GM19043 (cell line): ENCODE measurements at regions not wholly inside any gene's neighbourhood (a gene's known extent, or its start where the extent isn't known, plus 50 kb on each side); places are given as distances from the start of the nearest gene placed in this dataset.

ENCODE experiments used
- ATAC-seq: cut with Tn5 transposase; IDR thresholded peaks from one replicate; pipeline ENCODE4 v1.9.1; 2021; ENCODE audit warnings: low read depth; ENCODE audit not compliant: unreplicated experiment

DNA sequence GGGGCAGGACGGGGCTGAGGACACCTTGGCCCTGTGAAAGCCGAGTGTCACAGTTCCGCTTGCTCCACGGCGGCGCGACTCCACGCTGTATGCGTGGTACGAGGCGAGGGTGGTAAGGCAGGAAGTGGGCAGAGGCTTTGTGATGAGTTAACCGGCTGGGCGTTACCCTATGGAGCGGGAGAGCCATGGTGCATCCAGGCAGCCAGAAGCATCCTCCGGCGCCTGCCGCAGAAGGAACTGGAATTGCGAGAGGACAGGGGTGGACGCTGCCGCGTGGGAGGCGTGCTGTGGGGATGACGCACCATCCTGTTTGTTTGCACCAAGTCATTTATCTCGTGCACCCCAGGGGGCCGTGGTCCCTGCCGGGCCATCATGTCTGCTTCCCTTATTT is 643.9 kb downstream of the BRD1 start:
- no peak for ATAC-seq

DNA sequence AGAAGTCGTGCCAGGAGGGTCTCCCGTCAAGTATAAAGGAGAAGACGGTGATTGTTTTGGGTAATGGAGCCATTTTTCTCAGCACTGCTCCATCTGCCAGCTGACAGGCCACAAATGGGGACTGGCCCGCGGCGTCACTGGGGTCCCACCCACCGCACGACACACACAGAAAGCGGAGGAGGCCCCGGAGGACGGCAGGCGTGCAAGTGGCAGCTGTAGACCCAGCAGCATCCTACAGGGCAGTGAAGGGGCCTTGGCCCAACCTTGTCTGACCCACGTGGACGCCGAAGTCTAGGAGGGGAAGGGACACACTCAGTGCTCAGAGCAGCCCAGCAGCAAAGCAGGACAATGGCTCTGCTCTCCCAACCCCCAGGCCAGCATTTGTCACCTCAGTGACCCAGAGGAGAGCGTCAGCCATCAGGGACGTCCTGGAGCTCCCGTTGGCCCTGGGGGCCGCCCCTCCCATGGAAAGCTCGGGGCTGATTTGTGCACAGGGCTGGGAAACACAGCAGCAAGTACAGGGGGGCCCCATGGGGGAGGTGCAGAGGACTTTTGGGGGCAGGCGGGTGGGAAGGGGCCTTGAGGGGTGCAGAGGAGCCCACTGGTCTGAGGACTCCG is 644.4 kb downstream of the BRD1 start:
- ATAC-seq: no peak

DNA sequence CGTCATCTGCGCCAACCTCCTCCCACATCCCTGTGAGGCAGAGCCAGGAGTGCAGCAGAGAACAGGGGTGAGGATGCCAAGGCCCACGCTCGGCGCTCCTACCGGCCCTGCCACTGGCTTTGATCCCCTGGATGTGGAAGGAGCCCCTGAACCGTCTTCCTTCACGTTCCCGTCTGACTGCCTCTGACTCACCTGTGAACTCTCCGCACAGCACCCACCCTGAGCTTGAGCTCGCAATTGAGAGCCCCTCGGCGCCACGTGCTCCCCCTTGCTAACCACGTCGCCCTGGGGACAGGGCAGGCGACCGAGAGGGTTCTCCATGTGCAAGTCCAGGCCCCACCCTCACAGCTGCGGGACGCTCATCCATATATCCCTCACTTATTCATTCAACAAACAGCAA is 645.3 kb downstream of the BRD1 start:
- no peak for ATAC-seq

DNA sequence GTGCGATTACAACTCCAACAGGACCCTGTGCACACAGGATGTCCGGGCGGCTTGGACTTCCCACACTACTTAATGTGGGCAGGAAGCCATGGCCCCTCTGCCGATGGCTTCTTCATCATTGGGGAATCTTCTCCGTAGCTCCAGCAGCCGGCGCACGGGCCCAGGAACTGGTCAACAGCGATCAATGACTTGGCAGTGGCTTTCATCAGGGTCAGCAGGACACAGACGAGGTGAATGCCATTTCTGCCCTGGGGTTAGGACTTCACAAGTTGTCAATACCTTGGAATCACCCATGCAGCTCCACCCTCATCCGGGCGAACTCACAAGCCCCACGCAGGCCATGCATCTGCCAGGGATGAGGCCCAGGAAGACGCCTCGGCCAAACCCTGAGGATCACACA is 645.7 kb downstream of the BRD1 start:
- no peak for ATAC-seq

DNA sequence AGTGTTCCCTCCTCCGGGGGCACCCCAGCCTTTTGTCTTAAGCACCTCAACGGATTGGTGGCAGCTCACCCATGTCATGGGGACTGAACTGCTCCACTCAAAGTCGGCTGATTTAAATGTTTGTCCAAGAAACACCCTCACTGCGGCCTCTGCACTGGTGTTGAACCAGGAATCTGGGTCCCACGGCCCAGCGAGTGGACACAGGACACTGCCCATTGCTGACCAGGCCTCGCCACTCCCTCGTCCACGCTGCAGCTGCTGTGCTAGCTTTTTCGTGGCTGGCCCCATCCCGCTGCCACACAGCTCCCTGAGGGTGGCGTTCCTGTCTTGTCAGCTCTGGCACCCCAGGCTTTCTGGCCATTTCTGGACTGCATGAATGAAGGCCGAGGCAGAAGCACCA is 646.2 kb downstream of the BRD1 start:
- no peak for ATAC-seq

DNA sequence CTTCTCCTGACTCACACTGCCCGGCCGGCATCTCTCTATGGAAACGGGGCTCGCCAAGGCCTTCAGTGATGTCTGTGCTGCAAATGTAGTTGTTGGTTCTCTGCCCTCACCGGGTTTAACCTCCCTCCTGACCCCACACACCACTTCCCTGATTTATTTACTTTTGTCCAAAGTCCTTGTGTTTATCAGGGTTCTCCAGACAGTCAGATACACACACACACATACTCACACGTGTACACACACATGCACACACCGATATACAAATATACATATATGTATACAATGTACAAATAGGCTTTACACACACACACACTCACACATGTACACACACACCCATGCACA is 647.0 kb downstream of the BRD1 start:
- ATAC-seq: no peak

DNA sequence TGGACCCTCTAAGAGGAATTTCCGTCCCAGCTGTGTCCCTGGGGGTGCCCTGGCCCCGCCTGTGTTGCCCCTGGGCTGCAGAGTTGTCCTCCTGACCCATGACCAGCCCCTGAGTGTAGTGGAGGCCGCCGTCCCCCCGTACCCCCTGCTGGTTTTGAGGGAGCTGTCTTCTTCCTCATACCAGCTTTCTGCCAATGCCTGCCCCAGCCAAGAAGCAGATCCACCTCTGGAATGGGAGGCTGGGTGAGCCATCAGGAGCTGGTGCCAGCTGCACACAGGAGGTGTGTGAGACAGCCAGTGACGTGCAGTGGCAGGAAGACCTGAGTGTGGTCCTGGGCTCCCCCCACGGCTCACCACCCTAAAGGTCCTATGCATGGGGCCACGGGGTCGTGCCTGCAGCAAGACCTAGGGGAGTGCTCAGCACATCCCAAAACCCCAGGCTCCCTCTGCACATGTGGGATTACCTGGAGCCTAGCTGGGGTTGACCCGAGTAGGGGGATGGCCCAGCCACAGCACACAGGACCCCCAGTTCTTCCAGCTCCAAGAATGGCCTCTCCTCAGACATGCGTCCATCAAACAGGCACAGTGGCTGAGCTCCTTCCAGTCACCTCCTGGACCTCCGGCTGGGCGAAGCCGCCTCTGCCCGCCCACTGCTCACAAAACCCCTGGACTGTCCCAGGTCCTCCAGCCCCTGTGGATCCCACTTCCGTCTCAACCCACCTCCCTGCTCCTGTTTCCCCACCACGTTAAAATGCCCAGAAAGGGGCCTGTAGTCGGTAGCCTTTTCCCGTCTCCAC is 647.6 kb downstream of the BRD1 start:
- ATAC-seq: no peak

DNA sequence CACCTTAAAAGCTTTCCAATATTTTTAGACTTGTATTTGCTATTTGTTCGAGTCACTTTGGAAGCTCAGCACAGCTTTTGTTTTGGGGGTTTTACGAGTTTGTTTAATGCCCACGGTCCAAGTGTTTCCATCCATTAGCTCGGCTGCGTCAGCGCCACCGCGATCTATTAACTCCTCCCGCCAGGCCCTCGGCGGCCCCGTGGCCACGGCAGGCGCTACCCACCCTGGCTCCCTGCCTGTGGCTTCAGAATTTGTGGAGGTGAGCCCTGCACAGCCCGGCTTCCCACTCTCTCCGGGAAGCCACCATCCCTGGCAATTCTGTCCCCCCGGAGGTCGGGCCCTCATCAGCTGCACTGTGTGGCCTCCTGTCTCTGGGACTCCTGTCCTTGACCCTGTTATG is 648.5 kb downstream of the BRD1 start:
- ATAC-seq: no peak

DNA sequence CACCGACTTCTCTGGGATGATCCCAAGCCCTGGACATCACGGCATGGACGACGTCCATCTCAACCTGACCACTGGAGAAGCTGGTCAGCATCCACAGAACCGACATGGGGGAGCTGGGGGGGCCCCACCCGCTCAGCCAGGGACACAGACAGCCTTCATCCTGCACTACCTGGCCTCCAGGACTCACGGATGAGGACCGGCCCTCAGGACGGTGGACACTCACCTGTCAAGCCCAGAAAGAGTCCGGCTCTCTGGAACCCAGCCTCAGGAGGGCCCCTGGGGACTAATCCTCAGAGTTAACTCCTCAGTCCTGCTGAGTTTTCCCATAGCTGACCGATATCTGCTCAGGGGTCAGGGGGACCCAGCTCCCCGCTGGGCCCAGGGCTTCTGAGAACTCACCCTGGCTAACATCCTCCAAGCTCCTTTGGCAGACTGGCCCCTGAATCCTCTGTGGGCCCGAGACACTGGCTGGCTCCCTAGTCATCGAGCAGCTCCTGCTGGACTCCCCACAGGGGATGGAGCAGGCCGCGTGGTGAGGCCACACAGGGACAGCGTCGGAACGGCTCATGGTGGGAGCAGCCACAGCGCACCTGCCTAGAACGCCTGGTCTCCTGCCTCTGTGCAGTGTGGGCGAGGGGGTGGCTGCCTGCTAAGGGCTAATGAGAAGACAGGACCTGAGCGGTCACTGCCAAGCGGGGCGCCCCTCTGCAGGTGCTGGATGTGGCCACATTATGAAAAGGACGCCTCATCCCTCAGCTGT is 649.2 kb downstream of the BRD1 start:
- no peak for ATAC-seq

DNA sequence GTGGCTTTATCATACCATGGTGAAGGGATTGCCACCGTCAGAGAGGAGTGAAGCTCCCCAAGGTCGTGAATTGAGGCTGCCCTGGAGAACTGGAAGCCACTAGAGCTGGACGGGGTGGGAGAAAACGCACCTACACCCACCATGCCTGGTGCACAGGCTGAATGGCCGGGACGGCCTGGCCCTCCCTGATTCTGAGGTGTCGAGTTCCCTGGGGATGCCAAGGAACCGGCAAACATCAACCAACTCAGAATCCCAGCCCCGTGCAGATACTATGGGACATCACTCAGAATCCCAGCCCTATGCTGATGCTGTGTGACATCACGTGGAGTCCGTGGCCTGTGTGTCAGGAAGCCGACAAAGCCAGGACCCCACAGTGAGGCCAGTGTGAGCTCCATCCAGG is 650.0 kb downstream of the BRD1 start:
- ATAC-seq: no peak

DNA sequence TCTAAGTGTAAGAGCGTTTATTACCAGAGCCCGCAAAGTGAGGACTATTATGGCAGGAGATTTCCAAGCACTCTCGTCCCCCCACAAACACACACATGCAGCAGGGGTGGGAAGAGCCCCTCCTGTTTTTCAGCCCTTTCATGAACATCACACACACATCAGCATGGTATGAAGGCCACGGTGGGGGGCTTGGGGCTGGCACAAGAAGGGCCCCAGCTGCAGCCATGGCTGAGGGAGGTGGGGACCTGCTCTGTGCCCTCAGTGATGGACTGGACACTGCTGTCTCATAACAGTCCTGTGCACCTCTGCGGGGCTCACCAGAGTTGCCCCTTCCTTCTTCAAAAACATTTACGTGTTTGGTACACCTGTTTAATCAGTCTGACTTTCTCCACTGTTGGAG is 650.7 kb downstream of the BRD1 start:
- ATAC-seq: no peak

DNA sequence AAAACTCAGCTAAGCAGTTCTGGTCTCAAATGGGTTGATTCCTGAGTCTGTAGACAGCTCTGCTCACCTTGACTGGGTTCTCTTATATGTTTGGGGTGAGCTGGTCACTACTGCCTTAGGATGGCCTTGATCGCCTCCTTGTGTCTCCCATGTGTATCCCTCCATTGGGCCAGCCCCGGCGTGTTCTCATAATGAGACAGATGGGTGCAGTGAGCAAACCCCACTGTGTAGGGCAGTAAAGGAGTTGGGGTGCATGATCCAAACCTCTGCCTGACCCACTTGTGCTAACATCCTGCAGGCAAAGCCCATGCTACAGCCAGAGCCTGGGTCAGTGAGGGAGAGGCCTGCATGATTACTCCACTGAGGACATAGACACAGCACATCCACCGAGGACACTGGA is 657.6 kb downstream of the BRD1 start:
- ATAC-seq: no peak

DNA sequence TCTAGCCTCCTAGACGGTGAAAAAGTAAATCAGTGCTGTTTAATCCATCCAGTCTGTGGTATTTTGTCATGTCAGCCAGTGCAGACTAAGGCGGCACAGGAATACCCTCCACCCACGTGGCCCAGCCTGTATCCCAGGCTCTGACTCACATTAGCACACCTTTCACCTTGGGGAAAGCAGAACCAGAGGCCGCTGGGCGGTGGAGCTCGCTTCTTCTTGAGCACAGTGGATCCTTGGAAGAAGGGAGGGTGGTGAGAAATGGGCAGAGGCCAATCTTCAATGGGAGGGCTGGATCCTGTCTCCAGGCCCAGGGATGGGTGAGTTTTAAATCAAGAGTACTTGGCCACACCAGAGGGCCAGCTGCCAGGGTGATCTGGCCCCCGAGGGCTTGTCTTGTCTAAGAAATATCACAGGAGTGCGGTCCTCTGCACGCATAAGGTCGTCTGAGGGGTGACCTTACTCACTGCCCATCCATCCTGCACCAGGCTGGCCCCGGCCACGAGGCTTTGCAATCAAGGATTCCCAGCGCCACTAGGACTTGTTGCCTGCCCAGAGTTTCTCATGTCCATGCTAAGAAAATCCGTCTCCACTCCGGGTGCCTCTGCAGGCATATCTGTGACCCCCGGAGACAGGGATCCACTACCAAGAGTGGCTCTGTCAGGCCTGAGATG is 658.5 kb downstream of the BRD1 start:
- ATAC-seq: no peak

DNA sequence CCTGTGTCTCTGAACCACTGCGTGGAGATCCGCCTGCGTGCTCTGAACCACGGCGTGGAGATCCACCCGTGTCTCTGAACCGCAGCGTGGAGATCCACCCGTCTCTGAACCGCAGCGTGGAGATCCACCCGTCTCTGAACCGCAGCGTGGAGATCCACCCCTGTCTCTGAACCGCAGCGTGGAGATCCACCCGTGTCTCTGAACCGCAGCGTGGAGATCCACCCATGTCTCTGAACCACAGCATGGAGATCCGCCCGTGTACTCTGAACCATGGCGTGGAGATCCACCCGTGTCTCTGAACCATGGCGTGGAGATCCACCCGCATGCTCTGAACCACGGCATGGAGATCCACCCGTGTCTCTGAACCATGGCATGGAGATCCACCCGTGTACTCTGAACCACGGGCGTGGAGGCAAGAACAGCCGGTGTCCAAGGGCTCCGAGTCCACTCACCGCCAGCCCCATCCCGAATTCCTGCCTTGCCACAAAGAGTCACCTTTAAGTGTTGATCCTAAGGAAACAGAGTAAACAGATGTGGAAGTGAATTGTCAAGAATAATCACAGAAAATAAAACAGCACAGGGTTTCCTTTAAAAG is 659.4 kb downstream of the BRD1 start:
- no peak for ATAC-seq

DNA sequence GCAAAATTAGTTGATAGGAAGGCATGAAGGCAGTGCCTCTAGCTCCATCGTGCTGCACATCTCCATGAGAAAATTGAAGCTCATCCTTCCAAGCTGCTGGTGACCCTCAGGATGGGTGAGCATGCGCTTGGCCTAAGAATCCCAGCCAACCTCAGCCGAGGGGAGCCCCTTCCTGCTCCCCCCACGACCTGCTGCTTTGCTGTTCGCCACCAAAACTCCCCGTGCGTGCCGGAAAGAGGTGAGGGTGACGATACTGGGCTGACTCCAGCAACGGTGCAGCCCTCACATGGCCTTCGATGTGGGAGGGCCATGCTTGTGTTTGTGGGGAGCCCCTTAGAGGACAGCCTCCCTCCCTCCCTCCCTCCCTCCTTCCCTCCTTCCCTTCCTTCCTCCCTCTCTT is 660.9 kb downstream of the BRD1 start:
- ATAC-seq: no peak

DNA sequence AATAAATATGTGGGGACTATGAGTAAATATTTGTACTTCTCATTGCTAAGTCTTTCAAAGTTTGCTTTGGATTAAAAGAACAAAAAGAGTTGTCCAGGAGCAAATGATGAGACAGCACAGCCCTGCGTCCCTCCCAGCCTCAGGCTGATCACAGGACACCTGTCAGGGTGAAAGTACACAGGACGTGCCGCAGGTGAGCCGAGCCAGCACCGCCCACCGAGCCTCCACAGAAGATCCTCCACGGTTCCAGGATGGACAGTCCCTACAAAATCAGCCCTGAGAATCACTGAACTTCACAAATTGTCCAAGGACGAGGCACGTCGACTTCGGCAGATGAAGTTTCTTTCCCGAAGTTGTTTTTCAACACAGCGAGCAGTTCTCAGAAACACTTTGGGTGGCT is 661.5 kb downstream of the BRD1 start:
- no peak for ATAC-seq

DNA sequence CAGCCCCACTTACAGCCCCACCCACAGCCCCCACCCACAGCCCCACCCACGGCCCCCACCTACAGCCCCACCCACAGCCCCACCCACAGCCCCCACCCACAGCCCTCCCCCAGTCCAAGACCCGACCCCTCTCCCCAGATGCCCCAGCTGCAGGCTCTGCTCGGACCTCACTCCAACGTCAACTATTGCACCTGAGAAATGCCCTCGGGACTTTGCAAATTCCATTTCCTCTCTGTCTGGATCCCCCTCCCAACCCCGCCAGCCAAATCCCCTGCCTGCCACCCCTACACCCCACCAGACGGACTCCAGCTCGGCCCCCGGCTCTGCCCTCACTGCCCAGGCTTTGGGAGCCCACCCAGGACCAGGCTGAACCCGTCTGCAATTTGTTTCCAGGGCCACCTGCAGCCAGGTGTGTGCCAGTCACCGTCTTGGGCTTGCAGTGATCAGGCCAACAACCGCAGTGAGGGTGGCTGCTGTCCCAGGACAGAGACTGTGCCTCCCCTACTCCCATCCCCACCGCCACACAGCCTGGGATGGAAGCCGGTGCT is 662.8 kb downstream of the BRD1 start:
- no peak for ATAC-seq

DNA sequence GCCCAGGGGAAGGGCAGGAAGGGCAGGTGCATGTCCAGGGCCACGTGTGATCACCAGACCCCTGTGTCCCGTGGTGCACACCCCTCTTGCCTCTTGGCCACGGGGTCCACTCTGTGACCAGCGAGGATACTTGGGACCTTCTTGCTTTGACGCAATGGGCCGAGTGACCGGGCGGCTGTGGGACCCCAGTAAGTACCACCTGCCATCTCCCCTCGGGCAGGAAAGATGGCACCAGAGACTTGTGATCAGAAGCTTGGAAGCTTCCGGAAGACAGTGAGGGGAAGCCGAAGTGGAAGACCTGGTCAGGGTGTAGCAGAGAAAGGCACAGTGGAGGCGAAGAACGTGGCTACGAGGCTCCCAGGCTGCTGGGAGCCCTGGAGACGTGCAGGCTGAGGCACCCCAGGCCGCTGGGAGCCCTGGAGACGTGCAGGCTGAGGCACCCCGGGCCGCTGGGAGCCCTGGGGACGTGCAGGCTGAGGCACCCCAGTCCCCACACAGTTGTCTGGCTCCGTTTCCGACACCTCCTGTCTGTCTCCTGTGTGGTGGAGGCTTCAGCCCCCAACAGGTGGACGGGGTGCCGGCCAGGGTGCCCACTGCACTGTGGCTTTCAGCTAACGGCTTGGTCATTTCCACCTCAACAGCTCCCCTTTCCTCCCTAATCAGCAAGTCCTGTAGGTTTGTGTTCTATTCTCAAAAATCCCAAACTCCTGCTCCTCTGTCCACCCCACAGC is 663.5 kb downstream of the BRD1 start:
- ATAC-seq: no peak

DNA sequence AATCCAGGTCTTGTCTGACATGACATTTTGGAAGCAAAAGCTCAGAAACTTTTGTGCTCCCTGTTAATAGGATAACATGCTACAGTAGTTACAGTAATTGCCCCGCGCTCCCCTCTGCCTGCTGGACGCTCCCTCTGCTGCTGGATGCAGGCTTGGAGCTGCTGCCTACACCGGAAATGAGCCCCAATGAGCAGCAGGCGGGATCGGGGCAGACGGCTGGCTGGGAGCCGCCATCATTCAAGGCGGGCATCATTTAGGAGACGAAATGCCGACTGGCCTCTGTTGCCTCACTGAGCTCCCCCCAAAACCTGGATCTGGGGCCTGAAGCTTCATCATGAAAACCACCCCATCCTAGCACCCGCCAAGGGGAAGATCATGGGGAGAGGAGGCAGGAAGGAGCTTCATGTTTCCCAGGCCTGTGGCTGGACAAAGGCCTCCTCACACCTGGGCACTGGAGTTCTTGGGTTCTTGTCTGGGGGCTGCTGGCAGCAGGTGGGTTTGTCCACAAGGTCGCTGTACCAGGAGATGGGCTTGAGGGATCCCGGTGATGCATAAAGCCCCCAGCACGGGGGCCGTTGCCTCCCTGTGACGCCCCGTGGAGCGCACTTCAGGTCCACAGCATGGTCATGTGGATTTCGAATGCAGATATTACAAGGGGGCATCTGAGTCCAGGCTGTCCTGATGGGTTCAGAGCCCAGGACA is 664.3 kb downstream of the BRD1 start:
- no peak for ATAC-seq
